KMS-11 (cell line): ENCODE measurements at regions not wholly inside any gene's neighbourhood (a gene's known extent, or its start where the extent isn't known, plus 50 kb on each side); places are given as distances from the start of the nearest gene placed in this dataset.

Experiments used
- H2AFZ ChIP-seq: fragments of 200-600 bp; sonication (generic); 2 replicates; pipeline ENCODE4 v1.6.1; 2016; ENCODE audit warnings: antibody characterized with exemption, mixed run types, low read depth
- H3K27ac ChIP-seq: fragments of 200-600 bp; sonication (generic); 2 replicates; pipeline ENCODE4 v1.6.1; 2016; ENCODE audit warnings: mild to moderate bottlenecking, mixed run types
- H3K27me3 ChIP-seq: fragments of 200-600 bp; sonication (generic); 2 replicates; pipeline ENCODE4 v1.6.1; 2017; ENCODE audit warnings: mild to moderate bottlenecking, low read depth, mixed run types, moderate library complexity; ENCODE audit not compliant: insufficient read depth
- H3K36me3 ChIP-seq: fragments of 200-600 bp; sonication (generic); 2 replicates; pipeline ENCODE4 v1.6.1; 2017; ENCODE audit warnings: mild to moderate bottlenecking, mixed run types; ENCODE audit not compliant: insufficient read depth
- H3K4me1 ChIP-seq: fragments of 200-600 bp; sonication (generic); 2 replicates; pipeline ENCODE4 v1.6.1; 2016; ENCODE audit warnings: mild to moderate bottlenecking, low read depth, mixed run types; ENCODE audit not compliant: poor library complexity, severe bottlenecking
- H3K4me2 ChIP-seq: fragments of 200-600 bp; sonication (generic); 2 replicates; pipeline ENCODE4 v1.7.0; 2016; ENCODE audit warnings: mild to moderate bottlenecking, mixed run types
- H3K4me3 ChIP-seq: fragments of 200-600 bp; sonication (generic); IDR thresholded peaks from 2 replicates; pipeline ENCODE4 v1.6.1; 2017; ENCODE audit warnings: low read depth, low read length, mixed read lengths; ENCODE audit not compliant: insufficient read depth
- H3K79me2 ChIP-seq: fragments of 200-600 bp; sonication (generic); 2 replicates; pipeline ENCODE4 v1.6.1; 2016; ENCODE audit warnings: low read depth, mixed run types; ENCODE audit not compliant: insufficient read depth
- H3K9ac ChIP-seq: fragments of 200-600 bp; sonication (generic); 2 replicates; pipeline ENCODE4 v1.6.1; 2016; ENCODE audit warnings: mild to moderate bottlenecking, mixed run types
- H4K20me1 ChIP-seq: fragments of 200-600 bp; sonication (generic); 2 replicates; pipeline ENCODE4 v1.6.1; 2016; ENCODE audit warnings: mild to moderate bottlenecking, mixed run types; ENCODE audit not compliant: insufficient read depth
- CTCF ChIP-seq: fragments of 200-600 bp; sonication (generic); conservative IDR thresholded peaks from 2 replicates; pipeline ENCODE4 v1.6.1; 2017; ENCODE audit warnings: low read depth, mild to moderate bottlenecking, antibody characterized with exemption, low read length, moderate library complexity, mixed read lengths

DNA sequence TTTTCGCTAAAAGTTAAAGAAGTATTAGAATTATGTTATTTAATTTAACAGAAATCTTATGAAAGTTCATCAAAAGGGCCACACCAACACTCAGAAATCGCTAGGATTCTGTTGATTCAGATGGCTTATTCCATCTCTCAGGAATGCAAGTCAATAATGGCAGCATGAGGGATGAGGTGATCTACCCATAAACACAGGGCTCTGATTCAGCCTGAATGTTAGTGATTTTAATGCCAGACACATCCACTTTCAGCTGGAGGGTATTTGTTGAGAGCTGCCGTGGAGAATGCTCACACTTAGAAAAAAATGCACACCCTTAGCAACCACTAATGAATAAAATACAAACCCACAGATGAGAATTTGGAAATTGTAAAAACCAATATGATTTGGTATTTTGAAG, 173.3 kb upstream of the ERBB4 start:
- H2AFZ ChIP-seq: no peak overlapping the region
- H3K27ac ChIP-seq: no peak overlapping the region
- no peaks in the 10 kb centered on the region for H3K36me3 ChIP-seq

DNA sequence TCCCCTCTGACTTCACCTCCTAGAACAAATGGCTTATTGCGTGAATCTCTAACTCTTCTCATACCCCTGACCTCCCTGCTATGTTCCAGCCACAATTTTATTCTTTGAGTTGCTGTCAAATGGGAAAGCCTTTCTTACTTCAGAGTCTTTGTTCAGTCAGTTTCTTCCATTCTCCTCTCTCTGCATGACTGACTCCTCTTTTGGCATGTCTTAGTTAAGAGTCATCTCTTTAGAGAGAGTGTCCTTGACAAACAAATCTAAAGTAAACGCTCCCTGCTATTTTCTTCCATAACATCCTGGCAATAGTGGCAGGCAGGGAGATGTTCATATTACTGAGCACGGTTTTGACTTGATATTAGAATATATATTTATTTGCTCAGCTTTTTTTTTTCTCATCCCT, 170.7 kb upstream of the ERBB4 start:
- no peaks in the 10 kb centered on the region for H3K79me2 ChIP-seq
- H3K9ac ChIP-seq: no peak overlapping the region
- no peak overlapping the region for H2AFZ ChIP-seq
- no peak for TF ChIP-seq CTCF
- H3K27me3 ChIP-seq: no peaks in the 10 kb centered on the region
- no peak overlapping the region for H3K27ac ChIP-seq
- no peak overlapping the region for H3K4me3 ChIP-seq
- no peak overlapping the region for H3K4me2 ChIP-seq
- no peaks in the 10 kb centered on the region for H3K36me3 ChIP-seq
- peaks cover 9% of the 10 kb centered on the region for H3K4me1 ChIP-seq
- no peaks in the 10 kb centered on the region for H4K20me1 ChIP-seq

More for the DNA sequence above, 173.3 kb upstream of the ERBB4 start:
- peaks cover 25% of the 10 kb centered on the region for H3K4me1 ChIP-seq
- H3K79me2 ChIP-seq: no peaks in the 10 kb centered on the region
- H3K4me3 ChIP-seq: no peak overlapping the region
- H3K27me3 ChIP-seq: no peaks in the 10 kb centered on the region
- no peak overlapping the region for H3K9ac ChIP-seq
- H3K4me2 ChIP-seq: no peak overlapping the region
- no peak for TF ChIP-seq CTCF
- no peaks in the 10 kb centered on the region for H4K20me1 ChIP-seq

DNA sequence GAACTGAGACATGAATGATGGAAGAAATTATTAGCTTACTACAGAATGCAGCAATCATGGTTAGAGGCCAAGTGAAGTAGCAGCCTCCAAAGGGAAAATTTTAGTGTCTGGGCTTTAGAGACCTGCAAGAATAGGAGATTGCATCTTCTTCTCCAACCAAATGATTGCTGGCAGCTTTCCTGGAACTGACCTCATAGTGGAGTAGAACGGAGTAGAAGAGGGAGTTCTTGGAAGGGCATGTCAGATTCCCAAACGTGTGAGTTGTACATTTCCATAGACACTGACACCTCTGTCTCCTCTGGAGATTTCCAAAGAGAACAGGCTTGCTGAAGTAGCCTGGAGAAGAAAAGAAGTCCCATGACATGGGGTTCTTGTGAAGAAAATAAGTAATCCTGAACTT, 169.8 kb upstream of the ERBB4 start:
- no peaks in the 10 kb centered on the region for H3K79me2 ChIP-seq
- H3K9ac ChIP-seq: no peak overlapping the region
- no peaks in the 10 kb centered on the region for H3K36me3 ChIP-seq
- H3K27ac ChIP-seq: no peak overlapping the region
- no peak overlapping the region for H3K4me2 ChIP-seq
- no peaks in the 10 kb centered on the region for H3K27me3 ChIP-seq
- H3K4me3 ChIP-seq: no peak overlapping the region
- no peaks in the 10 kb centered on the region for H4K20me1 ChIP-seq
- H2AFZ ChIP-seq: no peak overlapping the region
- no peak for TF ChIP-seq CTCF
- H3K4me1 ChIP-seq: peaks cover under 1% of the 10 kb centered on the region

- Histone ChIP-seq H3K36me3 (no peaks in the 10 kb centered on the region), H3K27me3 (no peaks in the 10 kb centered on the region)
Observed at GRCh38 chr2:212695426-212695825, 156.8 kb upstream of the ERBB4 start.

More at GRCh38 chr2:212695426-212695825, 156.8 kb upstream of the ERBB4 start:
- Histone ChIP-seq H3K4me3 (no peak overlapping the region), H3K4me1 (peaks cover 25% of the 10 kb centered on the region), H3K4me2 (no peak overlapping the region), H3K79me2 (no peaks in the 10 kb centered on the region), H3K27ac (no peak overlapping the region), H4K20me1 (no peaks in the 10 kb centered on the region), H2AFZ (no peak overlapping the region), H3K9ac (no peak overlapping the region)
- TF ChIP-seq CTCF: no peak
